ENCODE measurements at regions not wholly inside any gene's neighbourhood (a gene's known extent, or its start where the extent isn't known, plus 50 kb on each side); places are given as distances from the start of the nearest gene placed in this dataset.

DNA sequence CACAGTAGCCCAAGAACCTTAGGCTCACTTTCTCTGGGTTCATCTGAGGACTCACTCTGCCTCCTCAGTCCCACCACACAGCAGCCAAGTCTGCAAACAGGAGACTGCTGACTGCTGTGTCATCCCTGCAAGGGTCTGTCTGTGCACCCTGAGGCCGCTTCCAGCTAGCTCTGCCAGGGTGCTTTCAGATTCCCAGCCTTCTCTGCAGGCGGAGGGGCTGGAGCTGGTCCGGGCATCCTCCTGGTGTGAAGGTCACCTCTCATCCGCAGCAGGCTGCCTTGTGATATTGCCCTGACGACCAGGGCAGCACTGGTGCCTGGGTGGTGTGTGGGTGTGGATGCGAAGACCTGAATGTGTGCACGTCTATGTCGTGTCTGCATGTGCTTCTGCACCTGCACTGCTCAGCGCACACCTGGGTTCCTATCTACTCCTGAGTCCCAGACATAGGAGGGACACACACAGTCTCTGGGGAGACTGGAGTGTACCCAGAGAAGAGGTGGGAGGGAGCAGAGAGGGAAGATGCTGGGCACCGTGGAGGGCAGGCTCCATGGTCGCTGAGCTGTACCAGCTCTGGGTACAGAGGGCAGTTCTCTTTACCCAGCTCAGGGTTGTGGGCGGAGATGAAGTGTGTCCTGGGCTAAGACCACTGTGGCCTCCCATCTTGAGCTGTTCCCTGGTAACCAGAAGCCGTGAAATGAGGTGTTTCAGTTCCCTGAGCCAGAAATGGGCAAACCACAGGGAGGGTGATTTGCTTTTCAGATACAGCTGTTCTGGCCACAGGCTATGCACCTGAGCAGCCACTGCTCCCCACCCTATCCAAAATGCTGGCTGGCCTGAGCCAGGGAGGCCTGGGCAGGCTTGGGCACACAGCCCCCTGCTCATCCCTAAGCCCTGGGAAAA is 160.9 kb upstream of the CSF3R start:
- DNase-seq (ENCODE audit: low read depth in 2 of 2): no peak

- no peak for DNase-seq (ENCODE audit: low read depth in 2 of 2)
Observed at GRCh38 chr1:36642802-36643201, 160.1 kb upstream of the CSF3R start.

GRCh38 chr1:36641776-36642175 is 159.1 kb upstream of the CSF3R start:
- no peak for DNase-seq (ENCODE audit: low read depth in 2 of 2)

GRCh38 chr1:36639461-36639860 is 156.7 kb upstream of the CSF3R start:
- no peak for DNase-seq (ENCODE audit: low read depth in 2 of 2)

GRCh38 chr1:36638268-36638667 is 155.6 kb upstream of the CSF3R start:
- DNase-seq (ENCODE audit: low read depth in 2 of 2): no peak

DNA sequence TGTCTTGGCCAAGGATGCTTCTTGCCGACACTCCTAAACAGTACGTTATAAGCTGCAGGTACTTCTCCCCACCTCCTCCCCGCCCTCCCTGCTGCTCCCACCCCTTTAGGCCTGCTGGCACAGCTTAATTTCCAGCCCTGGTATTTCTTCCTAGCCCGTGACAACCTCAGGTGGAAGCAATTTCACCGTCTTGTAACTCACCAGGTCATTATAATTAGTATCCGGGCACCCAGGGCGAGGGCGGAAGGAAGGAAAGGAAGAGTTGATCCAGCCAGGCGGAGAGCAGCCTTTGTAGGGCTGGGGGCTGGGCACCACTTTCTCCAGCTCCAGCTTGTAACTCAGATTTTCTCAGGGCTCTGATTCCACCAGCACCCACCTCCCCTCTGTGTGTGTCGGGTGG is 153.5 kb upstream of the CSF3R start:
- DNase-seq (ENCODE audit: low read depth in 2 of 2): no peak

GRCh38 chr1:36635284-36635683 is 152.6 kb upstream of the CSF3R start:
- no peak for DNase-seq (ENCODE audit: low read depth in 2 of 2)

DNA sequence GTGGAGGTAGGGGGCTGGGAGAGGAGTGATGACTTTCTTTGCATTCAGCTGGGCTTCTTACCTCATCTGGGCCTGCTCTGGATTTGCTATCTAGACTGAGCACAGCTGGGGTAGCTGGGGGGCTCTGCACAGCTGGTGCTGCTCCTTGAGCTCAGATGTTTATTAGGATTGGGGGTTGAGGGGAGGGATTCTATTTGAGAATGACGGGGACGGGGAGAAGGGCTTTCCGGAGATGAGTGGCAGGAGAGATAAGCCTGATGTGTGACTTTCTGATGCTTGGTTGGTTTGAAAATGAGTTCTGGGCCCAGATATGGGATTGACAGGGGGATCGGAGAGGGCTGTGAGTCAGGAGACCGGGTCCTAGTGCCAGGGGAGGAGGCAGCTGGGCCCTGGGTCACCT is 146.1 kb upstream of the CSF3R start:
- DNase-seq (ENCODE audit: low read depth in 2 of 2): no peak

DNA sequence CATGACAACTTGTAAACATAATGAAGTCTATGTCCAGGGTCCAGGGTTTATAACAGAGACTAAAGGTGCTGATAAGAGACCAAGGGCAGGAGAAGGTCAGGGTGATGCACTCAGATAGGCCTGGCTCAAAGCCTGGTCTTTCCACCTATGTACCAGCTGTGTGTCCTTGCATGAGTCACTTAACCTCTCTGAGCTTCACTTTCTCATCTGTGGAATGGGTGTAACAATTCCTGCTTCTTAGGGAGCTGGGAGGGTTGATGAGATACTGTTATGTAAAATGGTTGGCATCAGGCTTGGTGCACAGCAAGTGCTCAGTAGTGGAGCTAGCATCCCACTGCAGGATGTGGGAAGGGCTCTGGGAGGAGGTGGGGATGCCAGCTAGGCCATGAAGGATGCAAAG is 143.7 kb upstream of the CSF3R start:
- no peak for DNase-seq (ENCODE audit: low read depth in 2 of 2)

DNA sequence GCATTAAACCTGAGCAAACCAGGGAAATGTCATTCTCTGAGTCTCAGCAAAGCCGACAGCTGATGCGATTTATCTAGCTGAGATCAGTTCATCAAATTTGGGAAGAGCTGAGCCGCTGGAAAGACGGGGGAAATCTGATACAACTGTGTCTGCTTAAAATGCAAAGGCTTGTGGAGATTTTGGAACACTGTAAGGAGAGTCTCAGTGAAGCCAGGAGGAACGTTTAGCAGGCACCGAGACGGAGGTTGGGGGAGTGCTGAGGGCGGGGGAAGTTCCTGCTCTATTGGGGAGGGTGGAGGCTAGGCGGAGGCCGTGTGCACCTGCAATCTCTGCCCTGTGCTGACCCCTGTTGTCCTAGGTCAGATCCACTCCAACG is 143.2 kb upstream of the CSF3R start:
- DNase-seq (ENCODE audit: low read depth in 2 of 2): no peak

DNA sequence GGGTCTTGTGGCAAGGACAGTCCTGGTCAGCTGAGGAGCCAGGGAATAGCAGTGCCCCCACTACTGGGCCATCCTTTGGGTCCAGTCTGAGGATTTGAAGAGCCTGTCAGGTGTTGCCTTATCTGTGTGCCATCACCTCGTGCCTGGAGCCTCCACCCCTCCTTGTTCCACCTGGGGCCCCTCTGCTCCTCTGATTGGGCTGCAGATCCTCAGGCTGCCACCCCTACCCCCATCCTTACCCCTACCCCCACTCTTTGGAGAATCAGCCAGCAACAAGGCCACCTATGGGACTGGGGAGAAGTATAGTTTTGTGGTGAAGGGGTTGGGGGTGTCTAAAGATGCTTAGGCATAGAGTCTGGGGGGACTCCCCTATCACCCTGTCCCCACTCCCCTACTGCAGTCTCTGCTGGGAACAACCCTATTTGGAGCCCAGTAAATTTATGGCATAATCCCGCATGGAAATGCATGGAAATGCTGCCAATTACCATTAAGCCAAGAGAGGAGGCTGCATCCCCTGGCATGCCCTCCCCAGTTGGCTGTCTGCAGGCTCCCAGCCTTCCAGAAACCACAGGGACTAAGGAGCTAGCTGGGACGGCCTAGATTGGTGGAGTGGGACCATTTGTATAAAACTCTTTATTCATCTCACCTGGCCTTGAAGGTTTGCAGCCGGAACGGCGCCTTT is 142.7 kb upstream of the CSF3R start:
- no peak for DNase-seq (ENCODE audit: low read depth in 2 of 2)

DNA sequence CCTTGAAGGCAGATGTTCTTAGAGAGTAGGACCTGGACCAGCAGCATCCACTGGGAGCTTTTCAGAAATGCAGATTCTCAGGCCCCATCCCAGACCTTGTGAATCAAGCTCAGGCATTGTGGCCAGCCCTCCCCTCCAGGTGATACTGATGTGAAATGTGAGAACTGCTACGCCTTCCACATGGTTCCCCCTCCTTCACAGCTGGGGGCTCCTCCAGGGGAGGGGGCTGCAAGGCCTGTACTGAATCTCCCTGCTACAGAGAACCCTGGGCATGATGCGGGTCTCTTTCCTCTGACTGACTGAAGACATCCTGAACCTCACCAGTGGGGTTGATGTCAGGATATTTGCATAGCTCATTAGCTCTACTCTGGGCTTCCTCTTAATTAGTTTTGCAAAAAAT is 141.8 kb upstream of the CSF3R start:
- DNase-seq (ENCODE audit: low read depth in 2 of 2): no peak

DNA sequence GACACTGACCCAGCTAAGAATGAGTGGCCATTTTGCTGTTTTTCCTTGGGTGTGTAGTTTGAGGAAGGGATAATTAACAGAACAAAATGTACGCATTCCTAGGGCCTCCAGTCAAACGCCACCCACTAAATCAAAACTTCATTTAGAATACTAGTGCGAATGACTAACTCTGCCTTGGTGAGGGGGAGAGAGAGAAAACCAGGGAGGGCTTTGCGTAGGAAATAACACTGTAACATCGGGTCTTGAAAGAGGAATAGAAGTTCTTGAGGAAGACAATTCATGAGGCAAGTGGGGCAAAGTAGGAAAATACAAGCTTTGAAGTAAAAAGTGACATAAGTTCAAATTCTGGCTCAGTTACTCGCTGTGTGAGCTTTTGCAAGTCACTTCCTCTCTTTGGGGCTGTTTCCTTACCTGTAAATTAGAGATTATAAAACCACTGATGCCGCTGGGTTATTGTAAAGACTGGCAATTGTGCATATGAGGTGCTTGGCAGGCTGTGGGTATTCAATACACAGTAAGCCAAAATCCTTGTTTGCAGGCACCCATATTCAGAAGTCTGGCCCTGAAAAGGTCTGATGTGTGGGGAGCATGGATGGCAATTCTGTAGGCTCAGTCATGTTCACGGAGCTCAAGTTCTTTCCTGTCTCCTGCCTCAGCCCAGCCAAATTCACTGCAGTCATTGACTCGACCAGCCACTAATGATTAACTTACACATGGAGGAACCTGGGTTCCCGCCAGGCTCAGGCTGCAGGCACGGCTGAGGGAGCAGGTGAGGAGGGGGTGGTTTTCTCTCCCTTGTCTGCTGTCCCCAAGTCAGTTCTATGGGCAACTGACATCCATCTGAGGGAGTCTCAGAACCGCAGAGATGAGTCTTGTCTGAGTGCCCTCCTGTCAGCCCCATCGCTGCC is 140.3 kb upstream of the CSF3R start:
- DNase-seq (ENCODE audit: low read depth in 2 of 2): no peak

DNA sequence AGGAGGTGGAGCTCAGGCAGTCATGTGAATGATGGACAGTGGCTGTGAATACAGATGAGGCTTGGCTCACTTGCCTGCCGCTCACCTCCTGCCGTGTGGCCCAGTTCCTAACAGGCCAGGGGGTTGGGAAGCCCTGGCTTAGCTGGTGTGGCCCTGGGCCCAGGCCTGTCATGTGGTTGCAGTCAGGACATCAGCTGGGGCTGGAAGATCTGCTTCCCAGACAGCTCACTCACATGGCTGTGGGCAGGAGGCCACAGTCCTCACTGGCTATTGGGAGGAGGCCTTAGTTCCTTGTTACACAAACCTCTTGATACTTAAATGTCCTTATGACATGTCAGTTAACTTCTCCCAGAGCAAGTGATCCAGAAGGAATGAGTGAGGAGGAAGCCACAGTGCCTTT is 138.8 kb upstream of the CSF3R start:
- no peak for DNase-seq (ENCODE audit: low read depth in 2 of 2)

- DNase-seq (ENCODE audit: low read depth in 2 of 2): no peak
Observed at GRCh38 chr1:36620142-36620541, 137.4 kb upstream of the CSF3R start.

DNA sequence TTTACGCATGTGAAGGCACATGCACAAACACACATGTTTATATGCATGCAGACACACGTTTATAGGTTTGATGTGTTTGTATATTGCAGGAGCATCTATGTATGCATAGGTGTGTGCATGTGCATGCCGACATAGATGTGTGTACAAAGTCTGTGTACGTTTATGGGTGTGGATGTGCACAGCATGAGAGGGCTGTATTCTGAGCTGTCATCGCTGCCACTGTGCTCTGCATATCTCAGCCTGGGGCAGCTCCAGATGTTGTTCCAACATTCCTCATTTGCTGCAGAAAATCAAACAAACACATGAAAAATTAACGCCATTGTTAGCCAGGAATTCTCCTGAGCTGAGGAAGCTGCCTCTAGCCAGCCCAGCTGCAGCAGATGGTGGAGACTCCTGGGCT is 132.3 kb upstream of the CSF3R start:
- no peak for DNase-seq (ENCODE audit: low read depth in 2 of 2)

GRCh38 chr1:36614571-36614970 is 131.9 kb upstream of the CSF3R start:
- no peak for DNase-seq (ENCODE audit: low read depth in 2 of 2)

DNA sequence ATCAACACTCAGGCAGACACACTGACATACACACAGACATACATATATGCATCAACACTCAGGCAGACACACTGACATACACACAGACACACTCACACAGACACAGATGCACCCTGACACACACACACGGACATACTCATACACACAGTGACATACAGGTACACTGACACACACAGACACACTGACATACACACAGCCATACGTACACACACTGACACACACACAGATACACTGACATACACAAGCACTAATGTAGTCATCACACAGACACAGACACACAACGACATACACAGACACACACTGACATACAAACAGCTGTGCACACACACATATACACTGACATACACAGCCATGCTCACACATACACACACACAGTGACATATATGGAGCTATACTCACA is 131.0 kb upstream of the CSF3R start:
- DNase-seq (ENCODE audit: low read depth in 2 of 2): no peak

- no peak for DNase-seq (ENCODE audit: low read depth in 2 of 2)
Observed at GRCh38 chr1:36612881-36613280, 130.2 kb upstream of the CSF3R start.

DNA sequence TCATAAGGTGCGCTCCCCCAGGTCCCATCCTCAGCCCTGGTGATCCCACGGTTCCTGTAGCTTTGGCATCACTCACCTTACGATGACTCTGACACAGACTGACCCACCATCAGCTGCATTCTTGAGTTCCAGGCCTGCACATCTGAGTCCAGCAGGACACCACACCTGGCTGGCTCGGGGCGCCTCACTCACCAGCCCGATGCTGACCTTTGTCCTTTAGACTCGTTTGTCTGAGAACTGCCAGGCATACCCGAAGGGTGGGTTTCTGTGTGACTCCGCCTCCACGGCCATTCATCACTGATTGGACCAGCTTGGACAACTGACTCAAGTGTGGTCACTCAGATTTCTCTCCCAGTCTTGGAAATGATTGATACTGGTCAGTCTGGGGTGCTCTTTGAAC is 129.4 kb upstream of the CSF3R start:
- no peak for DNase-seq (ENCODE audit: low read depth in 2 of 2)

DNA sequence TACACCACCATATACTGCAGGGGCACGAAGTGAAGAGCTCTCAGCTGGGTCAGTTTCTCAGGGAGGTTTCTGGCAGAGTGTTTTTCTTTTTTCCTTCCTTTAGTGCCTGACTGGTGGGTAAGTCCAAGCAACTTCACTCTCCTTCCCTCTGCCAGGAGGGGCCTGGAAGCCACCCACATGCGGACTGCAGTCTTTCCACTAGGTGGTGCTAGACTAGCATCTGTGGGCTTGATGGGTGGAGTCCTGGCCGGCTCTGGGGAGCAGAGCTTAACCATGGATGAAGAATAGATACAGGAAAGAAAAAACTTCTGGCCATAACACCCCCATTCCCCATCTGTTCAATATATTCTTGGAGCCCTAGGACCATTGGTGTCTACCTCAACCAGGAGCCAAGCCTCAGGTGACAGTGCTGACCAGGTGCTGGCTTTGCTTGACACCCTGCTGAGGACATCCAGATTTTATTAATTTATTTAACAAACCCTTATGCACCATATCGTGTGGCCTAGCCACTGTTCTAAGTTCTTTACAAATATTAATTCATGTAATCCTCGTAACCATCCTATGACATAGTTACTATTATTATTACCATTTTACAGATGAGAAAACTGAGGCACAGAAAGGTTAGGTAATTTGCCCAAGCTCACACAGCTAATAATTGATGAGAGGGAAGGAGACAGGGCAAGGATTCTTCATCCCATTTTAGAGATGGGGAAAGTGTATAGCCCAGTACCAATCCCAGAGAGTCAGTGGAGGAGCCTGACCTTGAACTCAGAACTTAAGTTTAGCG is 126.7 kb upstream of the CSF3R start:
- no peak for DNase-seq (ENCODE audit: low read depth in 2 of 2)

GRCh38 chr1:36608272-36608671 is 125.6 kb upstream of the CSF3R start:
- no peak for DNase-seq (ENCODE audit: low read depth in 2 of 2)

Measured in stimulated activated CD8-positive, alpha-beta memory T cell treated with anti-CD3 and anti-CD28 coated beads, Interleukin-15, amount 100 ng/mL, for 4 hours (primary cell).